IgD-negative memory B cell (primary cell): ENCODE measurements at regions not wholly inside any gene's neighbourhood (a gene's known extent, or its start where the extent isn't known, plus 50 kb on each side); places are given as distances from the start of the nearest gene placed in this dataset.
"Not testable (repeated sequence)": the region's sequence is repeated elsewhere in the genome, so short reads cannot be mapped to it uniquely, and the experiment has no call there.

Experiments
- H3K27ac Mint-ChIP-seq, 3 donors: one replicate each; pipeline ENCODE4 v1.8.0; 2020 to 2022; ENCODE audit warnings: mild to moderate bottlenecking in 3 of 3, mixed read lengths in 3 of 3, moderate library complexity in 1 of 3
- H3K27me3 Mint-ChIP-seq: one replicate; pipeline ENCODE4 v1.8.0; 2021; ENCODE audit warnings: mixed read lengths
- H3K36me3 Mint-ChIP-seq: one replicate; pipeline ENCODE4 v1.8.0; 2020; ENCODE audit warnings: mild to moderate bottlenecking, mixed read lengths
- H3K4me1 Mint-ChIP-seq, 3 donors: one replicate each; pipeline ENCODE4 v1.8.0; 2020 to 2022; ENCODE audit warnings: mixed read lengths in 3 of 3, mild to moderate bottlenecking in 1 of 3
- H3K4me3 Mint-ChIP-seq, 4 donors: one replicate each; pipeline ENCODE4 v1.8.0; 2020 to 2022; ENCODE audit warnings: mild to moderate bottlenecking in 4 of 4, mixed read lengths in 4 of 4, moderate library complexity in 3 of 4
- H3K9me3 Mint-ChIP-seq, 3 donors: one replicate each; pipeline ENCODE4 v1.8.0; 2020 to 2021; ENCODE audit warnings: mixed read lengths in 3 of 3, mild to moderate bottlenecking in 1 of 3

GRCh38 chr2:179343945-179344279 lies 79.3 kb upstream of the SESTD1 start:
- peaks cover 0 to 4% (median 0%) of the 10 kb centered on the region in 3 donors for H3K9me3 Mint-ChIP-seq
- no peak overlapping the region for H3K4me3 Mint-ChIP-seq
- H3K27ac Mint-ChIP-seq = peak overlapping the region in 1 of 3 donors; percentile 47
- H3K27me3 Mint-ChIP-seq = no peaks in the 10 kb centered on the region
- no peaks in the 10 kb centered on the region for H3K36me3 Mint-ChIP-seq
- H3K4me1 Mint-ChIP-seq = peaks cover 0 to 6% (median 3%) of the 10 kb centered on the region in 3 donors

- Mint-ChIP-seq H3K27ac (no peak overlapping the region), H3K36me3 (no peaks in the 10 kb centered on the region), H3K4me3 (no peak overlapping the region), H3K27me3 (no peaks in the 10 kb centered on the region), H3K4me1 (peaks cover 0 to 2% (median 2%) of the 10 kb centered on the region in 3 donors), H3K9me3 (peaks cover 0 to 1% (median 0%) of the 10 kb centered on the region in 3 donors)
These were observed 76.7 kb upstream of the SESTD1 start for GRCh38 chr2:179341152-179341866.

- Mint-ChIP-seq H3K27me3 (peaks cover 1% of the 10 kb centered on the region), H3K36me3 (no peaks in the 10 kb centered on the region), H3K27ac (no peak overlapping the region), H3K4me3 (no peak overlapping the region), H3K9me3 (peaks cover 0 to 1% (median 0%) of the 10 kb centered on the region in 3 donors), H3K4me1 (peaks cover 0 to 2% (median 2%) of the 10 kb centered on the region in 3 donors)
These were observed 76.0 kb upstream of the SESTD1 start for GRCh38 chr2:179340678-179341077.

GRCh38 chr2:179338681-179339080 lies 74.0 kb upstream of the SESTD1 start:
- Mint-ChIP-seq H3K9me3 (peaks cover 0 to 1% (median 0%) of the 10 kb centered on the region in 3 donors), H3K27ac (peak overlapping the region in 1 of 3 donors; percentile 41), H3K4me3 (no peak overlapping the region), H3K4me1 (peaks cover 0 to 5% (median 2%) of the 10 kb centered on the region in 3 donors), H3K36me3 (no peaks in the 10 kb centered on the region), H3K27me3 (peaks cover 1% of the 10 kb centered on the region)

GRCh38 chr2:179336782-179337534 lies 72.3 kb upstream of the SESTD1 start:
- peaks cover 3% of the 10 kb centered on the region for H3K27me3 Mint-ChIP-seq

GRCh38 chr2:179335732-179336131 lies 71.1 kb upstream of the SESTD1 start:
- H3K27me3 Mint-ChIP-seq = peaks cover 3% of the 10 kb centered on the region
- peaks cover 0 to 8% (median 4%) of the 10 kb centered on the region in 3 donors for H3K4me1 Mint-ChIP-seq
- H3K9me3 Mint-ChIP-seq = peaks cover 1 to 5% (median 2%) of the 10 kb centered on the region in 3 donors
- H3K36me3 Mint-ChIP-seq = no peaks in the 10 kb centered on the region
- no peak overlapping the region for H3K4me3 Mint-ChIP-seq
- no peak overlapping the region for H3K27ac Mint-ChIP-seq

More at GRCh38 chr2:179336782-179337534, 72.3 kb upstream of the SESTD1 start:
- Mint-ChIP-seq H3K4me1 (peaks cover 0 to 5% (median 2%) of the 10 kb centered on the region in 3 donors), H3K27ac (no peak overlapping the region), H3K36me3 (no peaks in the 10 kb centered on the region), H3K9me3 (peaks cover 0 to 1% (median 0%) of the 10 kb centered on the region in 3 donors), H3K4me3 (no peak overlapping the region)

- Mint-ChIP-seq H3K4me1 (peaks cover 0 to 6% (median 3%) of the 10 kb centered on the region in 3 donors), H3K4me3 (no peak overlapping the region), H3K36me3 (no peaks in the 10 kb centered on the region), H3K27me3 (peaks cover 5% of the 10 kb centered on the region), H3K9me3 (peaks cover 7 to 16% (median 7%) of the 10 kb centered on the region in 3 donors), H3K27ac (no peak overlapping the region)
These were observed 68.3 kb upstream of the SESTD1 start for GRCh38 chr2:179332903-179333302.

- Mint-ChIP-seq H3K27me3 (peaks cover 4% of the 10 kb centered on the region), H3K27ac (no peak overlapping the region), H3K4me1 (peaks cover 0 to 6% (median 3%) of the 10 kb centered on the region in 3 donors), H3K9me3 (peaks cover 7 to 16% (median 7%) of the 10 kb centered on the region in 3 donors), H3K4me3 (peak overlapping the region in 1 of 4 donors; percentile 3), H3K36me3 (no peaks in the 10 kb centered on the region)
These were observed 66.4 kb upstream of the SESTD1 start for GRCh38 chr2:179331061-179331460.

GRCh38 chr2:179322289-179322688 lies 57.7 kb upstream of the SESTD1 start:
- Mint-ChIP-seq H3K9me3 (no peaks in the 10 kb centered on the region), H3K4me3 (no peak overlapping the region), H3K36me3 (peaks cover 2% of the 10 kb centered on the region), H3K27ac (no peak overlapping the region), H3K27me3 (no peaks in the 10 kb centered on the region), H3K4me1 (no peaks in the 10 kb centered on the region)

GRCh38 chr2:179321034-179321433 lies 56.4 kb upstream of the SESTD1 start:
- not testable (repeated sequence) for H3K27me3 Mint-ChIP-seq, H3K36me3 Mint-ChIP-seq, H3K27ac Mint-ChIP-seq, H3K4me1 Mint-ChIP-seq, H3K9me3 Mint-ChIP-seq, H3K4me3 Mint-ChIP-seq

GRCh38 chr2:179314729-179315128 lies 50.1 kb upstream of the SESTD1 start:
- H3K9me3 Mint-ChIP-seq, H3K4me1 Mint-ChIP-seq, H3K4me3 Mint-ChIP-seq, H3K27ac Mint-ChIP-seq, H3K36me3 Mint-ChIP-seq: not testable (repeated sequence)
- peaks cover 17% of the 10 kb centered on the region for H3K27me3 Mint-ChIP-seq
